D341Med (cell line): ENCODE measurements at regions not wholly inside any gene's neighbourhood (a gene's known extent, or its start where the extent isn't known, plus 50 kb on each side); places are given as distances from the start of the nearest gene placed in this dataset.
"Not testable (repeated sequence)": the region's sequence is repeated elsewhere in the genome, so short reads cannot be mapped to it uniquely, and the experiment has no call there.

Experiments
- DNase-seq: peaks from one replicate; pipeline ENCODE4 v3.0.0; 2012; ENCODE audit warnings: low spot score

- DNase-seq = not testable (repeated sequence)
Observed at GRCh38 chr3:125822175-125822574, 146.8 kb upstream of the ROPN1B start.

- not testable (repeated sequence) for DNase-seq
Observed at GRCh38 chr3:125831005-125831750, 137.8 kb upstream of the ROPN1B start.

- DNase-seq = not testable (repeated sequence)
Observed at GRCh38 chr3:125835562-125835961, 133.4 kb upstream of the ROPN1B start.

- DNase-seq = not testable (repeated sequence)
Observed at GRCh38 chr3:125836011-125836551, 132.9 kb upstream of the ROPN1B start.

- not testable (repeated sequence) for DNase-seq
Observed at GRCh38 chr3:125836786-125837185, 132.2 kb upstream of the ROPN1B start.

- not testable (repeated sequence) for DNase-seq
Observed at GRCh38 chr3:125838857-125839256, 130.1 kb upstream of the ROPN1B start.

- DNase-seq = not testable (repeated sequence)
Observed at GRCh38 chr3:125840465-125840864, 128.5 kb upstream of the ROPN1B start.

GRCh38 chr3:125847966-125848365 is 121.0 kb upstream of the ROPN1B start:
- peak; percentile 11 for DNase-seq

- not testable (repeated sequence) for DNase-seq
Observed at GRCh38 chr3:125855006-125855405, 114.0 kb upstream of the ROPN1B start.

- not testable (repeated sequence) for DNase-seq
Observed at GRCh38 chr3:125860547-125860946, 108.4 kb upstream of the ROPN1B start.

GRCh38 chr3:125862841-125863254 is 106.1 kb upstream of the ROPN1B start:
- not testable (repeated sequence) for DNase-seq

GRCh38 chr3:125864532-125864931 is 104.4 kb upstream of the ROPN1B start:
- DNase-seq = not testable (repeated sequence)

- DNase-seq = peak; percentile 40
Observed at GRCh38 chr3:125886006-125886405, 83.0 kb upstream of the ROPN1B start.

- DNase-seq = not testable (repeated sequence)
Observed at GRCh38 chr3:125899181-125899580, 69.8 kb upstream of the ROPN1B start.

GRCh38 chr3:125901473-125901872 is 67.5 kb upstream of the ROPN1B start:
- DNase-seq = not testable (repeated sequence)

GRCh38 chr3:125903780-125904455 is 65.1 kb upstream of the ROPN1B start:
- DNase-seq = not testable (repeated sequence)

GRCh38 chr3:125907279-125907678 is 61.7 kb upstream of the ROPN1B start:
- not testable (repeated sequence) for DNase-seq

- not testable (repeated sequence) for DNase-seq
Observed at GRCh38 chr3:125910851-125911250, 58.1 kb upstream of the ROPN1B start.

- not testable (repeated sequence) for DNase-seq
Observed at GRCh38 chr3:125914608-125915436, 54.2 kb upstream of the ROPN1B start.

GRCh38 chr3:125915437-125915787 is 53.6 kb upstream of the ROPN1B start:
- DNase-seq = not testable (repeated sequence)

- DNase-seq = peak; percentile 76
Observed at GRCh38 chr3:125915792-125916375, 53.1 kb upstream of the ROPN1B start.
